K562 (cell line): ENCODE measurements at regions not wholly inside any gene's neighbourhood (a gene's known extent, or its start where the extent isn't known, plus 50 kb on each side); places are given as distances from the start of the nearest gene placed in this dataset.

Experiments
- HOMEZ ChIP-seq: fragments of 250-450 bp; sonication (Bioruptor Pico); IDR thresholded peaks from 2 replicates; pipeline ENCODE4 v1.4.0; 2020; ENCODE audit warnings: mild to moderate bottlenecking, moderate library complexity
- RBBP5 ChIP-seq: fragments of 200-600 bp; sonication (generic); IDR thresholded peaks from 2 replicates; pipeline ENCODE4 v1.6.1; 2012; ENCODE audit warnings: borderline replicate concordance, mild to moderate bottlenecking, low read length, control low read depth, inconsistent platforms; ENCODE audit not compliant: insufficient read depth, poor library complexity, severe bottlenecking
- SRF ChIP-seq, 2 experiments: fragments of 250-450, 450-650 bp in 1 of 2; sonication (Bioruptor Pico) in 1 of 2; sonication (generic) in 1 of 2; formaldehyde crosslinking; IDR thresholded peaks; 2 replicates each; pipeline versions ENCODE4 v1.5.0 to v1.5.1; 2020 to 2022; ENCODE audit warnings: mild to moderate bottlenecking in 1 of 2, missing genetic modification reagents in 1 of 2
- ZNF740 ChIP-seq, 3 experiments: fragments of 200-800 bp in 1 of 3; sonication (Bioruptor generic) in 1 of 3; sonication (generic) in 1 of 3; formaldehyde crosslinking in 1 of 3; IDR thresholded peaks; 2 replicates each; pipeline versions ENCODE4 v1.6.1 to v1.8.0; 2016 to 2022; ENCODE audit warnings: mild to moderate bottlenecking in 2 of 3, missing compliant biosample characterization in 2 of 3, missing genetic modification characterization in 2 of 3, missing genetic modification reagents in 1 of 3
- TF ChIP-seq, protein P1 (sequence below): sonication (generic); formaldehyde crosslinking; IDR thresholded peaks from 2 replicates; pipeline ENCODE4 v1.8.0; 2022; ENCODE audit warnings: missing genetic modification reagents, mild to moderate bottlenecking, moderate library complexity, borderline replicate concordance

DNA sequence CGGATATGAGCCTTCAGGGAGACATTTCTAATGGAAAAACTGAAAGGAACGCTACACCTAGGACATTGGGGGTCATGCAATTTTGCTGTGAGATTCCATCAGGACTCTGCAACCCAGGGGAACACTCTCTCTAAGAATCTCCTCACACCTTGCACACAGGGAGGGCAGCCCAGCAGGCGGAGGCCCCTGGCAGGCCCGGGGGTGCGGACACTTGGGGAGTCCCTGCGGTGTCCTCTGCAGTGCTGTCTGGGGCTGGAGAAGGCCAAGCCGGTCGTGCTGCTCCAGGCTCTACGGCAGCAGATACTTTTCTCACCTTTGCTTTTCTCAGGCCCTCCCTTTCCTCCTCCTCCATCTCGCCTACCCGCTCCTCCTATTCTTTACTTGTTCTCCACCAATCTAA lies 54.7 kb upstream of the FAM110C start:
- TF ChIP-seq HOMEZ (CRISPR knock-in tag) (no peak), SRF (CRISPR knock-in tag; IDR thresholded peaks at IDR 0.05) (no peak), ZNF740 (CRISPR knock-in tag; IDR thresholded peaks at IDR 0.05) (no peak), ZNF740 (tag; IDR thresholded peaks at IDR 0.05) (no peak), RBBP5 (no peak)
- TF ChIP-seq, protein P1, sequence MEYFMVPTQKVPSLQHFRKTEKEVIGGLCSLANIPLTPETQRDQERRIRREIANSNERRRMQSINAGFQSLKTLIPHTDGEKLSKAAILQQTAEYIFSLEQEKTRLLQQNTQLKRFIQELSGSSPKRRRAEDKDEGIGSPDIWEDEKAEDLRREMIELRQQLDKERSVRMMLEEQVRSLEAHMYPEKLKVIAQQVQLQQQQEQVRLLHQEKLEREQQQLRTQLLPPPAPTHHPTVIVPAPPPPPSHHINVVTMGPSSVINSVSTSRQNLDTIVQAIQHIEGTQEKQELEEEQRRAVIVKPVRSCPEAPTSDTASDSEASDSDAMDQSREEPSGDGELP (CRISPR knock-in tag), result no peak
